ENCODE measurements at regions not wholly inside any gene's neighbourhood (a gene's known extent, or its start where the extent isn't known, plus 50 kb on each side); places are given as distances from the start of the nearest gene placed in this dataset.

GRCh38 chr2:14530506-14530905 is 102.0 kb upstream of the LRATD1 start:
- TF ChIP-seq, protein P1, sequence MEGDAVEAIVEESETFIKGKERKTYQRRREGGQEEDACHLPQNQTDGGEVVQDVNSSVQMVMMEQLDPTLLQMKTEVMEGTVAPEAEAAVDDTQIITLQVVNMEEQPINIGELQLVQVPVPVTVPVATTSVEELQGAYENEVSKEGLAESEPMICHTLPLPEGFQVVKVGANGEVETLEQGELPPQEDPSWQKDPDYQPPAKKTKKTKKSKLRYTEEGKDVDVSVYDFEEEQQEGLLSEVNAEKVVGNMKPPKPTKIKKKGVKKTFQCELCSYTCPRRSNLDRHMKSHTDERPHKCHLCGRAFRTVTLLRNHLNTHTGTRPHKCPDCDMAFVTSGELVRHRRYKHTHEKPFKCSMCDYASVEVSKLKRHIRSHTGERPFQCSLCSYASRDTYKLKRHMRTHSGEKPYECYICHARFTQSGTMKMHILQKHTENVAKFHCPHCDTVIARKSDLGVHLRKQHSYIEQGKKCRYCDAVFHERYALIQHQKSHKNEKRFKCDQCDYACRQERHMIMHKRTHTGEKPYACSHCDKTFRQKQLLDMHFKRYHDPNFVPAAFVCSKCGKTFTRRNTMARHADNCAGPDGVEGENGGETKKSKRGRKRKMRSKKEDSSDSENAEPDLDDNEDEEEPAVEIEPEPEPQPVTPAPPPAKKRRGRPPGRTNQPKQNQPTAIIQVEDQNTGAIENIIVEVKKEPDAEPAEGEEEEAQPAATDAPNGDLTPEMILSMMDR (IDR thresholded peaks at IDR 0.05; ENCODE audit: low read length): no peak
- TF ChIP-seq EZH2 (optimal IDR thresholded peaks at IDR 0.05; ENCODE audit: low read depth, low read length): no peak
- TF ChIP-seq EZH2phosphoT487 (IDR thresholded peaks at IDR 0.05; ENCODE audit: low read length): no peak
